Osteoblast (primary cell): ENCODE measurements at regions not wholly inside any gene's neighbourhood (a gene's known extent, or its start where the extent isn't known, plus 50 kb on each side); places are given as distances from the start of the nearest gene placed in this dataset.
"Not testable (repeated sequence)": the region's sequence is repeated elsewhere in the genome, so short reads cannot be mapped to it uniquely, and the experiment has no call there.

Experiments used
- DNase-seq: peaks from one replicate; pipeline ENCODE4 v3.0.0; 2011; ENCODE audit warnings: low spot score, mixed read lengths; ENCODE audit not compliant: insufficient read length; ENCODE audit errors: missing footprints
- H2AFZ ChIP-seq: 2 replicates; pipeline ENCODE4 v1.6.0; 2011; ENCODE audit warnings: mild to moderate bottlenecking, low read length
- H3K27ac ChIP-seq: 2 replicates; pipeline ENCODE4 v1.5.1; 2011; ENCODE audit warnings: mild to moderate bottlenecking, low read depth, low read length, moderate library complexity
- H3K27me3 ChIP-seq: 2 replicates; pipeline ENCODE4 v1.6.0; 2012; ENCODE audit warnings: mild to moderate bottlenecking, control low read depth, inconsistent platforms, low read length, moderate library complexity; ENCODE audit not compliant: insufficient read depth
- H3K36me3 ChIP-seq: 2 replicates; pipeline ENCODE4 v1.5.1; 2011; ENCODE audit warnings: mild to moderate bottlenecking, low read length, control low read depth, moderate library complexity; ENCODE audit not compliant: insufficient read depth
- H3K4me1 ChIP-seq: 2 replicates; pipeline ENCODE4 v1.5.1; 2011; ENCODE audit warnings: mild to moderate bottlenecking, low read length, control low read depth, moderate library complexity; ENCODE audit not compliant: insufficient read depth
- H3K4me2 ChIP-seq: 2 replicates; pipeline ENCODE4 v1.6.0; 2011; ENCODE audit warnings: mild to moderate bottlenecking, low read length; ENCODE audit not compliant: insufficient read depth
- H3K4me3 ChIP-seq: fragments of 200-600 bp; sonication (generic); 3 replicates; pipeline ENCODE4 v1.5.1; 2012; ENCODE audit warnings: mild to moderate bottlenecking, low read length, inconsistent platforms; ENCODE audit not compliant: insufficient read depth
- H3K79me2 ChIP-seq: 2 replicates; pipeline ENCODE4 v1.6.0; 2012; ENCODE audit warnings: mild to moderate bottlenecking, low read length, control low read depth, inconsistent platforms; ENCODE audit not compliant: insufficient read depth
- H3K9me3 ChIP-seq: 2 replicates; pipeline ENCODE4 v1.5.1; 2011; ENCODE audit warnings: low read depth, low read length, control low read depth
- H4K20me1 ChIP-seq: 2 replicates; pipeline ENCODE4 v1.6.0; 2012; ENCODE audit warnings: mild to moderate bottlenecking, low read length, control low read depth; ENCODE audit not compliant: insufficient read depth
- CTCF ChIP-seq: IDR thresholded peaks from 2 replicates; pipeline ENCODE4 v1.5.1; 2011; ENCODE audit warnings: mild to moderate bottlenecking, low read depth, low read length, moderate library complexity; ENCODE audit errors: extremely low read depth

GRCh38 chr1:166418344-166418933, 251.6 kb upstream of the FAM78B start:
- DNase-seq = no peak
- H3K27me3 ChIP-seq = no peaks in the 10 kb centered on the region
- no peak overlapping the region for H3K4me3 ChIP-seq
- TF ChIP-seq CTCF = no peak
- H3K4me2 ChIP-seq = no peak overlapping the region
- H3K27ac ChIP-seq = no peak overlapping the region
- H2AFZ ChIP-seq = no peak overlapping the region
- no peaks in the 10 kb centered on the region for H3K79me2 ChIP-seq
- H3K36me3 ChIP-seq = no peaks in the 10 kb centered on the region
- H3K9me3 ChIP-seq = no peaks in the 10 kb centered on the region
- no peaks in the 10 kb centered on the region for H3K4me1 ChIP-seq
- no peaks in the 10 kb centered on the region for H4K20me1 ChIP-seq

GRCh38 chr1:166422586-166422985, 255.8 kb upstream of the FAM78B start:
- DNase-seq, H3K4me1 ChIP-seq, H2AFZ ChIP-seq, H3K9me3 ChIP-seq, H3K4me2 ChIP-seq, H4K20me1 ChIP-seq, H3K79me2 ChIP-seq, H3K4me3 ChIP-seq, H3K36me3 ChIP-seq, H3K27ac ChIP-seq, H3K27me3 ChIP-seq: not testable (repeated sequence)

GRCh38 chr1:166432655-166433054, 265.9 kb upstream of the FAM78B start:
- TF ChIP-seq CTCF = no peak
- no peak overlapping the region for H3K4me3 ChIP-seq

DNA sequence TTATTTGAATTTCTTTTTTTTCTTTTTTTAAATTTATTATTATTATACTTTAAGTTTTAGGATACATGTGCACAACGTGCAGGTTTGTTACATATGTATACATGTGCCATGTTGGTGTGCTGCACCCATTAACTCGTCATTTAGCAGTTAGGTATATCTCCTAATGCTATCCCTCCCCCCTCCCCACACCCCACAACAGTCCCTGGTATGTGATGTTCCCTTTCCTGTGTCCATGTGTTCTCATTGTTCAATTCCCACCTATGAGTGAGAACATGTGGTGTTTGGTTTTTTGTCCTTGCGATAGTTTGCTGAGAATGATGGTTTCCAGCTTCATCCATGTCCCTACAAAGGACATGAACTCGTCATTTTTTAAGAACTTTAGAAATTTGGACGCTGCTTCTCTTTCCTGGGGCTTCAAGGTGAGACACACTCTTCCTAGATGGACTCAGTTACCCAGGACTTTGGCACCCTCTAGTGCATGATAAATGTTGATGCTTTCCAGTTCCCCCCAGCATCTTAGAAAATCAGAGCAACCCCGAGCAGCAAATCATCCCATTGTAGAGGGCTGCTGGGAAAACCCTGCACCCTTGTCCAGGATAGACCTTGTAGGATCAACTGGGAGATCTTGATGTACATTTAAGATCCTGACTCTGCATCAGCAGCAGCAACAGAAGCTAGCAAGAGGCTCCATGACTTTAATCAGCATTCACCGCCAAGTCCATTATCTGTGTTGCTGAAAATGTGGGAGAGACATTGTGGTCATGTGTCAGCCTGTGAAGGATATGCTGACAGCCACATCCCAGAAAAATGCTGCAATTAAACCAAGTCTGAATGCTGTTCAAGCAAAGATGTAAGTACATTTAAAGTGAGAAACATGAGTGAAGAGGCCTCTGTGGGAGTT, 266.9 kb upstream of the FAM78B start:
- not testable (repeated sequence) for H3K4me2 ChIP-seq, H2AFZ ChIP-seq, H3K27ac ChIP-seq, H3K27me3 ChIP-seq, H3K4me1 ChIP-seq, H3K4me3 ChIP-seq, H3K36me3 ChIP-seq, H4K20me1 ChIP-seq, DNase-seq, H3K9me3 ChIP-seq, H3K79me2 ChIP-seq

More at GRCh38 chr1:166432655-166433054, 265.9 kb upstream of the FAM78B start:
- H3K79me2 ChIP-seq = no peaks in the 10 kb centered on the region
- no peak for DNase-seq
- H3K27me3 ChIP-seq = no peaks in the 10 kb centered on the region
- H3K27ac ChIP-seq = no peak overlapping the region
- H3K9me3 ChIP-seq = no peaks in the 10 kb centered on the region
- no peaks in the 10 kb centered on the region for H4K20me1 ChIP-seq
- H2AFZ ChIP-seq = no peak overlapping the region
- no peaks in the 10 kb centered on the region for H3K36me3 ChIP-seq
- no peaks in the 10 kb centered on the region for H3K4me1 ChIP-seq
- no peak overlapping the region for H3K4me2 ChIP-seq

- H3K4me2 ChIP-seq = no peak overlapping the region
- no peaks in the 10 kb centered on the region for H3K9me3 ChIP-seq
- no peaks in the 10 kb centered on the region for H3K36me3 ChIP-seq
- no peak for TF ChIP-seq CTCF
- H3K79me2 ChIP-seq = no peaks in the 10 kb centered on the region
- no peak overlapping the region for H3K27ac ChIP-seq
- H4K20me1 ChIP-seq = no peaks in the 10 kb centered on the region
- no peak for DNase-seq
- H2AFZ ChIP-seq = no peak overlapping the region
- H3K4me3 ChIP-seq = no peak overlapping the region
- H3K27me3 ChIP-seq = no peaks in the 10 kb centered on the region
- H3K4me1 ChIP-seq = no peaks in the 10 kb centered on the region
These were observed 290.9 kb upstream of the FAM78B start for GRCh38 chr1:166457700-166458099.
